HepG2 (cell line): ENCODE measurements at regions not wholly inside any gene's neighbourhood (a gene's known extent, or its start where the extent isn't known, plus 50 kb on each side); places are given as distances from the start of the nearest gene placed in this dataset.

Experiments used
- ATAC-seq: fragments of 200-7000 bp; cut with Tn5 transposase; 3 replicates; pipeline ENCODE4 v1.9.1; 2020; ENCODE audit warnings: mild to moderate bottlenecking, moderate library complexity
- BruUV-seq: library from RNA; stranded (reverse); fragments of 400-500 nt; replicated peaks from 2 replicates; lab custom pipeline; 2021; lab: Mats Ljungman, UMichigan
- CTCF ChIA-PET: fragments of 300-600 bp; formaldehyde crosslinking; extraction: SDS; loops from one replicate; lab custom pipeline; 2021; ENCODE audit warnings: low total read pairs, inconsistent platforms, low intra/inter-chr PET ratio; lab: Yijun Ruan, JAX
- POLR2A ChIA-PET: fragments of 350-600 bp; sonication (Branson Sonifier 250); formaldehyde crosslinking; loops from one replicate; lab custom pipeline; 2020; ENCODE audit warnings: antibody characterized with exemption, inconsistent platforms; lab: Yijun Ruan, JAX
- DNase-seq: peaks from one replicate; pipeline ENCODE4 v3.0.0-alpha.2; 2015; ENCODE audit warnings: low spot score
- FAIRE-seq: peaks from 3 replicates; lab custom pipeline; 2011; peaks lifted over from hg19 to GRCh38; lab: Jason Lieb, UNC
- H2AFZ ChIP-seq: one replicate; pipeline ENCODE4 v1.6.1; 2011; ENCODE audit warnings: low read length, inconsistent platforms
- H3K27ac ChIP-seq: fragments of 300-600 bp; 3 replicates; pipeline ENCODE4 v1.8.0; 2011; ENCODE audit warnings: mixed run types, mild to moderate bottlenecking, mixed read lengths, low read length, inconsistent platforms; ENCODE audit not compliant: insufficient read depth; ENCODE audit errors: extremely low read length
- H3K27me3 ChIP-seq, 2 experiments: fragments of 200-600 bp in 1 of 2; 2 replicates in 1 of 2; 3 replicates in 1 of 2; pipeline versions ENCODE4 v1.6.0 to v1.8.0; 2011; ENCODE audit warnings: low read length in 2 of 2, mild to moderate bottlenecking in 2 of 2, moderate library complexity in 2 of 2, inconsistent platforms in 1 of 2; ENCODE audit not compliant: insufficient read depth in 2 of 2, control insufficient read depth in 1 of 2
- H3K36me3 ChIP-seq, 2 experiments: fragments of 200-600 bp in 1 of 2; replicated peaks in 1 of 2; 2 replicates in 1 of 2; 3 replicates in 1 of 2; pipeline versions ENCODE4 v1.5.1 to v1.8.0; 2011; ENCODE audit warnings: low read length in 2 of 2, inconsistent platforms in 1 of 2; ENCODE audit not compliant: insufficient read depth in 2 of 2, control insufficient read depth in 1 of 2
- H3K4me1 ChIP-seq: 2 replicates; pipeline ENCODE4 v1.5.1; 2012; ENCODE audit warnings: low read length, inconsistent platforms; ENCODE audit not compliant: insufficient read depth
- H3K4me2 ChIP-seq: 2 replicates; pipeline ENCODE4 v1.6.0; 2011; ENCODE audit warnings: low read depth, low read length, inconsistent platforms
- H3K4me3 ChIP-seq, 3 experiments: fragments of 200-600 bp in 1 of 3; sonication (generic), shearing (Covaris generic) in 1 of 3; replicated peaks in 1 of 3; 2 replicates each; pipeline ENCODE4 v1.5.1; 2011 to 2016; ENCODE audit warnings: low read length in 3 of 3, inconsistent platforms in 2 of 3, low read depth in 2 of 3, mild to moderate bottlenecking in 2 of 3, control low read depth in 1 of 3, mixed read lengths in 1 of 3; ENCODE audit not compliant: insufficient read depth in 1 of 3
- H3K79me2 ChIP-seq: one replicate; pipeline ENCODE4 v1.6.1; 2011; ENCODE audit warnings: low read length, inconsistent platforms; ENCODE audit not compliant: insufficient read depth
- H3K9ac ChIP-seq: 2 replicates; pipeline ENCODE4 v1.6.0; 2011; ENCODE audit warnings: mild to moderate bottlenecking, low read depth, low read length, inconsistent platforms; ENCODE audit not compliant: insufficient read depth
- H3K9me3 ChIP-seq: 2 replicates; pipeline ENCODE4 v1.5.1; 2012; ENCODE audit warnings: mild to moderate bottlenecking, low read length
- H4K20me1 ChIP-seq: 2 replicates; pipeline ENCODE4 v1.6.0; 2011; ENCODE audit warnings: inconsistent platforms, mild to moderate bottlenecking, low read length, moderate library complexity; ENCODE audit not compliant: insufficient read depth
- GTF2F1 ChIP-seq: fragments of 150-350 bp; IDR thresholded peaks from 2 replicates; pipeline ENCODE4 v1.6.1; 2014; ENCODE audit warnings: low read length
- PRPF4 ChIP-seq: fragments of 200-400 bp; formaldehyde crosslinking; IDR thresholded peaks from 2 replicates; pipeline ENCODE4 v1.6.1; 2016; ENCODE audit warnings: low read length, low read depth; ENCODE audit not compliant: poor library complexity, severe bottlenecking
- SETDB1 ChIP-seq: sonication (generic); formaldehyde crosslinking; IDR thresholded peaks from 2 replicates; pipeline ENCODE4 v1.5.1; 2020; ENCODE audit warnings: missing genetic modification reagents, mild to moderate bottlenecking, borderline replicate concordance
- ZFP82 ChIP-seq: sonication (generic); formaldehyde crosslinking; IDR thresholded peaks from 2 replicates; pipeline ENCODE4 v1.5.1; 2020; ENCODE audit warnings: mild to moderate bottlenecking, missing genetic modification reagents, borderline replicate concordance
- ZNF17 ChIP-seq: sonication (generic); formaldehyde crosslinking; IDR thresholded peaks from 2 replicates; pipeline ENCODE4 v1.5.0; 2020; ENCODE audit warnings: mild to moderate bottlenecking, missing genetic modification reagents
- ZNF546 ChIP-seq: sonication (generic); formaldehyde crosslinking; conservative IDR thresholded peaks from 2 replicates; pipeline ENCODE4 v1.8.1; 2023; ENCODE audit warnings: mild to moderate bottlenecking, missing genetic modification reagents
- ZNF816 ChIP-seq: sonication (generic); formaldehyde crosslinking; IDR thresholded peaks from 2 replicates; pipeline ENCODE4 v1.8.0; 2022; ENCODE audit warnings: missing genetic modification reagents, mild to moderate bottlenecking, borderline replicate concordance
- WGBS: methylation state at CpG from one replicate; pipeline ENCODE4 v1.1.6; 2017; ENCODE audit warnings: low lambda C conversion rate; 5-methylcytosine and 5-hydroxymethylcytosine counted together
- in situ Hi-C: cut with HindIII; loops from 2 replicates; pipeline ENCODE4 v1.10.0; 2017; ENCODE audit warnings: low pct_unique_long_range_greater_than_20kb; ENCODE audit not compliant: extremely low pct_ligation_motif_present
- intact Hi-C: fragments of 100-400 bp; cut with micrococcal nuclease; formaldehyde crosslinking; loops from one replicate; pipeline ENCODE4 v1.10.0; 2022; ENCODE audit not compliant: unreplicated experiment
- TF ChIP-seq, protein P1 (sequence below): sonication (generic); formaldehyde crosslinking; IDR thresholded peaks from 2 replicates; pipeline ENCODE4 v1.4.0; 2020; ENCODE audit warnings: mild to moderate bottlenecking, missing genetic modification reagents
- TF ChIP-seq, protein P2 (sequence below): sonication (generic); formaldehyde crosslinking; IDR thresholded peaks from 2 replicates; pipeline ENCODE4 v1.5.0; 2020; ENCODE audit warnings: mild to moderate bottlenecking, missing genetic modification reagents, moderate library complexity

DNA sequence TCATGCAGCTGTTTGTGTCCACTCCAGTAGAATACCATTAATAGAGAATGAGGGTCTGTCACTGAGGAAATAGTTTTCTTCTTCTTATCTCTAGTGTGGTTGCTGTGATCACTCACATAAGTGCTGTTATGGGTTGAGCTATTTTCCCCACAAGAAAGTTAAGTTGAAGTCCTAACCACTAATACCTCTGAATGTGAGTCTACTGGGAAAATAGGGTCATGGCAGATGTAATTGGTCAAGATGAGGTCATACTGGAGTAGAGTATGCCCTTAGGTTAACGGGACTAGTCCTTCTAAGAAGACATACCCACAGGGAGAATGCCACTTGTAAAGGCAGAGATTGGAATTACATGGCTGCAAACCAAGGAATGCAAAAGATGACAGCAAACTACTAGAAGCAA, 70.5 kb upstream of the COL24A1 start:
- ATAC-seq (no peak), DNase-seq (no peak), FAIRE-seq (no peak)
- Histone ChIP-seq H3K27me3 (no peaks in the 10 kb centered on the region), H4K20me1 (no peaks in the 10 kb centered on the region), H3K4me3 (no peak overlapping the region), H3K9me3 (no peaks in the 10 kb centered on the region), H3K4me1 (no peaks in the 10 kb centered on the region), H3K27ac (no peak overlapping the region), H3K4me2 (no peak overlapping the region), H2AFZ (no peak overlapping the region), H3K79me2 (no peaks in the 10 kb centered on the region), H3K36me3 (no peaks in the 10 kb centered on the region), H3K9ac (no peak overlapping the region)
- intact Hi-C loops, result no loop called here
- in situ Hi-C loops, result no loop called here
- TF ChIP-seq ZFP82, result no peak
- TF ChIP-seq, protein P1, sequence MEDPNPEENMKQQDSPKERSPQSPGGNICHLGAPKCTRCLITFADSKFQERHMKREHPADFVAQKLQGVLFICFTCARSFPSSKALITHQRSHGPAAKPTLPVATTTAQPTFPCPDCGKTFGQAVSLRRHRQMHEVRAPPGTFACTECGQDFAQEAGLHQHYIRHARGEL (CRISPR knock-in tag), result no peak
- TF ChIP-seq, protein P2, sequence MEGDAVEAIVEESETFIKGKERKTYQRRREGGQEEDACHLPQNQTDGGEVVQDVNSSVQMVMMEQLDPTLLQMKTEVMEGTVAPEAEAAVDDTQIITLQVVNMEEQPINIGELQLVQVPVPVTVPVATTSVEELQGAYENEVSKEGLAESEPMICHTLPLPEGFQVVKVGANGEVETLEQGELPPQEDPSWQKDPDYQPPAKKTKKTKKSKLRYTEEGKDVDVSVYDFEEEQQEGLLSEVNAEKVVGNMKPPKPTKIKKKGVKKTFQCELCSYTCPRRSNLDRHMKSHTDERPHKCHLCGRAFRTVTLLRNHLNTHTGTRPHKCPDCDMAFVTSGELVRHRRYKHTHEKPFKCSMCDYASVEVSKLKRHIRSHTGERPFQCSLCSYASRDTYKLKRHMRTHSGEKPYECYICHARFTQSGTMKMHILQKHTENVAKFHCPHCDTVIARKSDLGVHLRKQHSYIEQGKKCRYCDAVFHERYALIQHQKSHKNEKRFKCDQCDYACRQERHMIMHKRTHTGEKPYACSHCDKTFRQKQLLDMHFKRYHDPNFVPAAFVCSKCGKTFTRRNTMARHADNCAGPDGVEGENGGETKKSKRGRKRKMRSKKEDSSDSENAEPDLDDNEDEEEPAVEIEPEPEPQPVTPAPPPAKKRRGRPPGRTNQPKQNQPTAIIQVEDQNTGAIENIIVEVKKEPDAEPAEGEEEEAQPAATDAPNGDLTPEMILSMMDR (CRISPR knock-in tag), result no peak
- no peak for TF ChIP-seq ZNF17
- TF ChIP-seq SETDB1 (CRISPR knock-in tag), result no peak
- no peak for TF ChIP-seq ZNF546
- no peak for TF ChIP-seq ZNF816 (CRISPR knock-in tag)
- TF ChIP-seq PRPF4, result no peak
- TF ChIP-seq GTF2F1, result no peak
- WGBS, result 0% methylated on average over 1 of the region's 1 CpG
- BruUV-seq, result no TSS peak
- ChIA-PET POLR2A (no interaction called here), CTCF (no interaction called here)
